Neuronal stem cell (in vitro differentiated cells): ENCODE measurements at regions not wholly inside any gene's neighbourhood (a gene's known extent, or its start where the extent isn't known, plus 50 kb on each side); places are given as distances from the start of the nearest gene placed in this dataset.

ENCODE experiments used
- DNase-seq: peaks from one replicate; pipeline ENCODE4 v3.0.0-alpha.2; 2013; ENCODE audit warnings: low spot score
- H2AFZ ChIP-seq: one replicate; pipeline ENCODE4 v1.6.1; 2013; ENCODE audit warnings: mild to moderate bottlenecking, low read length, inconsistent platforms
- H2AK5ac ChIP-seq: 2 replicates; pipeline ENCODE4 v1.6.1; 2013; ENCODE audit warnings: low read depth, mild to moderate bottlenecking, inconsistent platforms, low read length, moderate library complexity, mixed read lengths
- H2BK120ac ChIP-seq: 2 replicates; pipeline ENCODE4 v1.6.1; 2013; ENCODE audit warnings: low read depth, mild to moderate bottlenecking, inconsistent platforms, low read length, moderate library complexity, mixed read lengths
- H2BK12ac ChIP-seq: one replicate; pipeline ENCODE4 v1.6.1; 2013; ENCODE audit warnings: low read length, inconsistent platforms
- H2BK15ac ChIP-seq: 2 replicates; pipeline ENCODE4 v1.6.1; 2013; ENCODE audit warnings: mild to moderate bottlenecking, low read length, inconsistent platforms, mixed read lengths
- H2BK5ac ChIP-seq: one replicate; pipeline ENCODE4 v1.6.1; 2013; ENCODE audit warnings: inconsistent platforms, mild to moderate bottlenecking, low read length, moderate library complexity
- H3K14ac ChIP-seq: one replicate; pipeline ENCODE4 v1.6.1; 2013; ENCODE audit warnings: low read length, inconsistent platforms
- H3K18ac ChIP-seq: 2 replicates; pipeline ENCODE4 v1.6.1; 2013; ENCODE audit warnings: low read length, inconsistent platforms
- H3K23ac ChIP-seq: 2 replicates; pipeline ENCODE4 v1.6.1; 2013; ENCODE audit warnings: low read depth, mild to moderate bottlenecking, mixed read lengths, low read length, inconsistent platforms; ENCODE audit not compliant: poor library complexity
- H3K27ac ChIP-seq: replicated peaks from 3 replicates; pipeline ENCODE4 v1.5.1; 2013; ENCODE audit warnings: low read length, inconsistent platforms
- H3K27me3 ChIP-seq, 3 experiments: 2 replicates each; pipeline ENCODE4 v1.6.1; 2013; ENCODE audit warnings: low read length in 3 of 3, mild to moderate bottlenecking in 2 of 3, inconsistent platforms in 1 of 3, low read depth in 1 of 3, mixed read lengths in 1 of 3, moderate library complexity in 1 of 3; ENCODE audit not compliant: control insufficient read depth in 3 of 3, insufficient read depth in 3 of 3
- H3K36me3 ChIP-seq, 2 donors: replicated peaks in 1 of 2; 2 replicates each; pipeline ENCODE4 v1.6.1; 2013; ENCODE audit warnings: low read length in 2 of 2; ENCODE audit not compliant: control insufficient read depth in 2 of 2, insufficient read depth in 2 of 2
- H3K4ac ChIP-seq: 2 replicates; pipeline ENCODE4 v1.6.1; 2013; ENCODE audit warnings: inconsistent platforms, mild to moderate bottlenecking, low read length, moderate library complexity
- H3K4me1 ChIP-seq, 2 donors: 1 replicate in 1 of 2; 2 replicates in 1 of 2; pipeline ENCODE4 v1.6.1; 2013; ENCODE audit warnings: low read length in 2 of 2, low read depth in 1 of 2; ENCODE audit not compliant: control insufficient read depth in 2 of 2, insufficient read depth in 1 of 2
- H3K4me2 ChIP-seq: one replicate; pipeline ENCODE4 v1.6.1; 2013; ENCODE audit warnings: mild to moderate bottlenecking, low read length, inconsistent platforms; ENCODE audit not compliant: insufficient read depth, poor library complexity, severe bottlenecking
- H3K4me3 ChIP-seq, 2 donors: 2 replicates each; pipeline ENCODE4 v1.5.1; 2013; ENCODE audit warnings: low read length in 2 of 2, mild to moderate bottlenecking in 2 of 2, inconsistent platforms in 1 of 2, moderate library complexity in 1 of 2
- H3K79me1 ChIP-seq: one replicate; pipeline ENCODE4 v1.6.1; 2013; ENCODE audit warnings: low read depth, mild to moderate bottlenecking, inconsistent platforms, low read length, moderate library complexity
- H3K9ac ChIP-seq: one replicate; pipeline ENCODE4 v1.6.1; 2013; ENCODE audit warnings: mild to moderate bottlenecking, low read depth, low read length, inconsistent platforms; ENCODE audit not compliant: poor library complexity
- H3K9me3 ChIP-seq, 2 donors: replicated peaks in 1 of 2; 2 replicates each; pipeline versions ENCODE3 to v1.6.1; 2013; ENCODE audit warnings: low read length in 2 of 2, mild to moderate bottlenecking in 2 of 2, inconsistent platforms in 1 of 2, low read depth in 1 of 2, mixed read lengths in 1 of 2, moderate library complexity in 1 of 2; ENCODE audit not compliant: control insufficient read depth in 2 of 2, insufficient read depth in 1 of 2
- H4K8ac ChIP-seq: one replicate; pipeline ENCODE4 v1.6.1; 2013; ENCODE audit warnings: low read depth, mild to moderate bottlenecking, inconsistent platforms, low read length, moderate library complexity
- H4K91ac ChIP-seq: one replicate; pipeline ENCODE4 v1.6.1; 2013; ENCODE audit warnings: low read length, low read depth, mild to moderate bottlenecking, inconsistent platforms; ENCODE audit not compliant: poor library complexity
- WGBS, 2 donors: extraction: QIAGEN DNeasy Blood & Tissue Kit; methylation state at CpG; one replicate each; pipeline ENCODE4 v1.1.7; 2013; ENCODE audit warnings: missing lambda C conversion rate in 2 of 2, mixed read lengths in 1 of 2; ENCODE audit not compliant: insufficient read length in 2 of 2, insufficient replicate concordance in 1 of 2; ENCODE audit errors: extremely low coverage in 2 of 2; 5-methylcytosine and 5-hydroxymethylcytosine counted together

GRCh38 chr2:57869758-57870344, 176.8 kb upstream of the VRK2 start:
- Histone ChIP-seq H3K36me3 (no peaks in the 10 kb centered on the region), H3K4me2 (no peak overlapping the region), H3K14ac (no peak overlapping the region), H3K79me1 (no peaks in the 10 kb centered on the region), H3K4ac (no peak overlapping the region), H2BK5ac (no peak overlapping the region), H3K4me1 (peaks cover 0 to 2% of the 10 kb centered on the region in 2 donors), H2BK120ac (no peak overlapping the region), H3K27me3 (no peaks in the 10 kb centered on the region), H3K27ac (no peak overlapping the region), H2BK15ac (no peak overlapping the region), H3K9me3 (no peaks in the 10 kb centered on the region), H2AK5ac (no peak overlapping the region), H2BK12ac (no peak overlapping the region), H3K23ac (no peak overlapping the region), H3K9ac (no peak overlapping the region), H4K91ac (no peak overlapping the region), H2AFZ (no peak overlapping the region), H3K18ac (no peak overlapping the region), H3K4me3 (no peak overlapping the region), H4K8ac (no peak overlapping the region)
- no CpG with 5 or more reads among the region's 12 CpGs for whole genome bisulfite sequencing, 2 donors
- DNase-seq, result no peak

DNA sequence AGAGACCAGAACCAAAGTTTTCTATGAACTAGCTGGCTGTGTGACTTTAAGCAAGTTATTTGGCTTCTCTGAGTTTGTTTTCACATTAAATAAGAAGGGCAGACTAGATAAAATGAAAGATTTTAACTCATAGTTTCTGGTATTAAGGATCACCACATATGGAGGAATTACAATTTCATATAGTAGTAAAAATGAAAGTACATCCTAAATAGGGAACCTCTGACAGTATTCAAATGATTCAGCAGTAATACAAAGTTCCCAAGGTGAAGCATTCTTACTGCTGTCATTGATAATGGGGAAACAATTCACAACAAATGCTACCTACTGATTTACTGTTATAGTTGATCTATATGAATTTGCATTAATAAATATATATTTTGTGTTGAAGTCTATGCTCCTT, 170.3 kb upstream of the VRK2 start:
- Histone ChIP-seq H2BK12ac (no peak overlapping the region), H3K79me1 (no peaks in the 10 kb centered on the region), H3K4me2 (no peak overlapping the region), H3K23ac (no peak overlapping the region), H2BK5ac (no peak overlapping the region), H4K8ac (no peak overlapping the region), H3K18ac (no peak overlapping the region), H3K14ac (no peak overlapping the region), H3K27ac (no peak overlapping the region), H3K36me3 (no peaks in the 10 kb centered on the region), H2BK120ac (no peak overlapping the region), H3K4ac (no peak overlapping the region), H3K9me3 (no peaks in the 10 kb centered on the region), H2AK5ac (no peak overlapping the region), H4K91ac (no peak overlapping the region), H3K9ac (no peak overlapping the region), H3K27me3 (no peaks in the 10 kb centered on the region), H2BK15ac (no peak overlapping the region), H3K4me1 (no peaks in the 10 kb centered on the region), H2AFZ (no peak overlapping the region), H3K4me3 (no peak overlapping the region)
- no peak for DNase-seq

DNA sequence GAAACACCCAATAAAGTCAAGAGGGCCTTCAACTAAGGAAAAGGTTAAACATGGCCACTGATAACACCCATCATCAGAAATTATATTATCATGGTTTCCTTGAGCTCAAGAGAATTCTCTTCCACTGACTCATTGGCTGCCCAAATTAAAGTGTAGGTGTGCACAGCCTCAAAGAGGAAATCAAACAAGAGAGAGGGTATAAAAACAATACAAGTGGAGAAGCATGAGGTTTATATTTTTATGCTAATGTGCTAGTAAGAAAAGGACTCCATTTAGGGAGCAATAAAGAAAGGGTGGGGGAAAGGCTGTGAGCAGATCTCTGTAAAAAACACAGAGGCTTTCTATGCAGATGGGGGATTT, 168.8 kb upstream of the VRK2 start:
- Histone ChIP-seq H3K9me3 (no peaks in the 10 kb centered on the region), H3K27ac (no peak overlapping the region), H3K79me1 (no peaks in the 10 kb centered on the region), H3K4me3 (no peak overlapping the region), H2BK15ac (no peak overlapping the region), H3K36me3 (no peaks in the 10 kb centered on the region), H2BK120ac (no peak overlapping the region), H2AK5ac (no peak overlapping the region), H3K23ac (no peak overlapping the region), H3K27me3 (no peaks in the 10 kb centered on the region), H3K14ac (no peak overlapping the region), H3K9ac (no peak overlapping the region), H3K4ac (no peak overlapping the region), H4K91ac (no peak overlapping the region), H3K4me2 (no peak overlapping the region), H2BK12ac (no peak overlapping the region), H2AFZ (no peak overlapping the region), H4K8ac (no peak overlapping the region), H3K4me1 (no peaks in the 10 kb centered on the region), H2BK5ac (no peak overlapping the region), H3K18ac (no peak overlapping the region)
- DNase-seq, result no peak

- H3K4me3 ChIP-seq, result no peak overlapping the region
- H3K79me1 ChIP-seq, result no peaks in the 10 kb centered on the region
- no peak overlapping the region for H2BK120ac ChIP-seq
- H3K4me2 ChIP-seq, result no peak overlapping the region
- no peak overlapping the region for H4K91ac ChIP-seq
- H2BK15ac ChIP-seq, result no peak overlapping the region
- no peaks in the 10 kb centered on the region for H3K36me3 ChIP-seq
- H3K27ac ChIP-seq, result no peak overlapping the region
- no CpG with 5 or more reads among the region's 11 CpGs for WGBS, 2 donors
- H3K9ac ChIP-seq, result no peak overlapping the region
- H3K9me3 ChIP-seq, result no peaks in the 10 kb centered on the region
- H3K23ac ChIP-seq, result no peak overlapping the region
- H2BK5ac ChIP-seq, result no peak overlapping the region
- H2AK5ac ChIP-seq, result no peak overlapping the region
- H4K8ac ChIP-seq, result no peak overlapping the region
- H2BK12ac ChIP-seq, result no peak overlapping the region
- H3K4ac ChIP-seq, result no peak overlapping the region
- no peak overlapping the region for H2AFZ ChIP-seq
- H3K27me3 ChIP-seq, result no peaks in the 10 kb centered on the region
- H3K14ac ChIP-seq, result no peak overlapping the region
- no peak for DNase-seq
- no peaks in the 10 kb centered on the region for H3K4me1 ChIP-seq
- H3K18ac ChIP-seq, result no peak overlapping the region
Observed at GRCh38 chr2:57878171-57878865, 168.3 kb upstream of the VRK2 start.
